ENCODE measurements at regions not wholly inside any gene's neighbourhood (a gene's known extent, or its start where the extent isn't known, plus 50 kb on each side); places are given as distances from the start of the nearest gene placed in this dataset.

DNA sequence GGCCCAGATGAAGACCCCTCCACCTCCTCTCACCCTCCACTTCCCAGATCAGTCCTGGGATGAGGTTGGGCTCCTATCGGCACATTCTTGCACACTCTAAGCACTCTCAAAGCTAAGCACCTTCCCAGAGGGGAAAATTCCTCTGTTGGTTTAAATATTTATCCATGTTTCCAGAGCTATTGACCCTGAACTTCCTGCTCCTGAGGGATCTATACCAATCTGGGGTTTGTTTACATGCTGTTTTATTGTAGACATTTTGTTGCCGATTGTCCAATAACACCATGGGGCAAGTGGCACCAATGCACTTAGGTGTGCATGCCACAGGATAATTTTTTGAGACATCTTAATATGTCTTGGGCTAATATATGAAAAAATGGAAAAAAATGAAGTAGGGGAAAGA is 476.2 kb downstream of the SLC4A3 start:
- 0% methylated on average over 2 of the region's 2 CpGs for WGBS (ENCODE audit: insufficient coverage, low coverage, missing lambda C conversion rate)
- Histone ChIP-seq H3K4me3 (no peak overlapping the region), H3K4me2 (ENCODE audit: insufficient read depth, low read length) (no peak overlapping the region), H3K9ac (ENCODE audit: insufficient read depth in 1 of 2, low read depth in 2 of 2, low read length in 2 of 2) (no peak overlapping the region), H3K4me1 (replicated peaks in 1 of 2; ENCODE audit: control insufficient read depth in 2 of 2, insufficient read depth in 2 of 2, low read length in 2 of 2) (peaks cover 0 to 3% of the 10 kb centered on the region in 2 experiments; a peak in 1 of 5 replicates), H3K9me3 (replicated peaks; ENCODE audit: control insufficient read depth, insufficient read depth, low read depth, low read length) (no peaks in the 10 kb centered on the region), H2AFZ (ENCODE audit: low read depth, low read length) (no peak overlapping the region), H3K27ac (ENCODE audit: extremely low read depth, low read depth, low read length) (no peak overlapping the region), H3K79me2 (ENCODE audit: control insufficient read depth, insufficient read depth, low read length) (no peaks in the 10 kb centered on the region), H3K36me3 (ENCODE audit: control insufficient read depth, insufficient read depth, low read length) (no peaks in the 10 kb centered on the region), H4K20me1 (replicated peaks; ENCODE audit: control insufficient read depth, insufficient read depth, low read length) (no peaks in the 10 kb centered on the region), H3K27me3 (ENCODE audit: control insufficient read depth in 2 of 2, insufficient read depth in 2 of 2, low read length in 2 of 2) (no peaks in the 10 kb centered on the region), H3K9me1 (ENCODE audit: control insufficient read depth, insufficient read depth, low read length) (no peaks in the 10 kb centered on the region)
- ChIA-PET CTCF (ENCODE audit: low intra/inter-chr PET ratio) (no interaction called here), POLR2A (interaction anchor here (0.6 kb wide), 1 partner anchor 23 kb away, joined by 3 read pairs; no protein-coding TSS in a partner anchor)
- ATAC-seq (no peak), FAIRE-seq (no peak), DNase-seq (ENCODE audit: extremely low read depth in 1 of 4, low spot score in 3 of 4) (no peak)
- BruUV-seq (replicated peaks) = no TSS peak
- in situ Hi-C loops (cut with MboI) (no loop called here), intact Hi-C loops (cut with micrococcal nuclease) (no loop called here)
- TF ChIP-seq L3MBTL2 (IDR thresholded peaks at IDR 0.05) (no peak), TOE1 (IDR thresholded peaks at IDR 0.05; ENCODE audit: borderline replicate concordance) (no peak), TOE1 (CRISPR knock-in tag; IDR thresholded peaks at IDR 0.05; ENCODE audit: borderline replicate concordance, low read depth) (no peak), XRCC5 (IDR thresholded peaks at IDR 0.05; ENCODE audit: low read depth, low read length) (no peak), ZNF592 (IDR thresholded peaks at IDR 0.05) (no peak), PRDM10 (IDR thresholded peaks at IDR 0.05; ENCODE audit: partially characterized antibody) (no peak), EWSR1 (IDR thresholded peaks at IDR 0.05; ENCODE audit: borderline replicate concordance, low read depth, partially characterized antibody) (no peak), ETV1 (tag; conservative IDR thresholded peaks at IDR 0.05; ENCODE audit: low read depth) (no peak), HNRNPLL (IDR thresholded peaks at IDR 0.05; ENCODE audit: low read depth, low read length, poor library complexity, severe bottlenecking) (no peak), CEBPB (tag; IDR thresholded peaks at IDR 0.05) (no peak), ZNF696 (CRISPR knock-in tag; conservative IDR thresholded peaks at IDR 0.05) (no peak)
- TF ChIP-seq, protein P1, sequence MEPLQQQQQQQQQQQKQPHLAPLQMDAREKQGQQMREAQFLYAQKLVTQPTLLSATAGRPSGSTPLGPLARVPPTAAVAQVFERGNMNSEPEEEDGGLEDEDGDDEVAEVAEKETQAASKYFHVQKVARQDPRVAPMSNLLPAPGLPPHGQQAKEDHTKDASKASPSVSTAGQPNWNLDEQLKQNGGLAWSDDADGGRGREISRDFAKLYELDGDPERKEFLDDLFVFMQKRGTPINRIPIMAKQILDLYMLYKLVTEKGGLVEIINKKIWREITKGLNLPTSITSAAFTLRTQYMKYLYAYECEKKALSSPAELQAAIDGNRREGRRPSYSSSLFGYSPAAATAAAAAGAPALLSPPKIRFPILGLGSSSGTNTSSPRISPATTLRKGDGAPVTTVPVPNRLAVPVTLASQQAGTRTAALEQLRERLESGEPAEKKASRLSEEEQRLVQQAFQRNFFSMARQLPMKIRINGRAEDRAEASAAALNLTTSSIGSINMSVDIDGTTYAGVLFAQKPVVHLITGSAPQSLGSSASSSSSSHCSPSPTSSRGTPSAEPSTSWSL (CRISPR knock-in tag; IDR thresholded peaks at IDR 0.05; ENCODE audit: borderline replicate concordance) = no peak
- TF ChIP-seq, protein P2, sequence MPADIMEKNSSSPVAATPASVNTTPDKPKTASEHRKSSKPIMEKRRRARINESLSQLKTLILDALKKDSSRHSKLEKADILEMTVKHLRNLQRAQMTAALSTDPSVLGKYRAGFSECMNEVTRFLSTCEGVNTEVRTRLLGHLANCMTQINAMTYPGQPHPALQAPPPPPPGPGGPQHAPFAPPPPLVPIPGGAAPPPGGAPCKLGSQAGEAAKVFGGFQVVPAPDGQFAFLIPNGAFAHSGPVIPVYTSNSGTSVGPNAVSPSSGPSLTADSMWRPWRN (IDR thresholded peaks at IDR 0.05; ENCODE audit: low read depth) = no peak

All from K562 (cell line).